Activated CD4-positive, alpha-beta T cell treated with anti-CD3 and anti-CD28 coated beads, Interleukin-2, amount 50 U/mL, for 16 hours (primary cell): ENCODE measurements at regions not wholly inside any gene's neighbourhood (a gene's known extent, or its start where the extent isn't known, plus 50 kb on each side); places are given as distances from the start of the nearest gene placed in this dataset.

Experiments used
- DNase-seq: peaks from one replicate; pipeline ENCODE4 v3.0.0-alpha.2; 2020

DNA sequence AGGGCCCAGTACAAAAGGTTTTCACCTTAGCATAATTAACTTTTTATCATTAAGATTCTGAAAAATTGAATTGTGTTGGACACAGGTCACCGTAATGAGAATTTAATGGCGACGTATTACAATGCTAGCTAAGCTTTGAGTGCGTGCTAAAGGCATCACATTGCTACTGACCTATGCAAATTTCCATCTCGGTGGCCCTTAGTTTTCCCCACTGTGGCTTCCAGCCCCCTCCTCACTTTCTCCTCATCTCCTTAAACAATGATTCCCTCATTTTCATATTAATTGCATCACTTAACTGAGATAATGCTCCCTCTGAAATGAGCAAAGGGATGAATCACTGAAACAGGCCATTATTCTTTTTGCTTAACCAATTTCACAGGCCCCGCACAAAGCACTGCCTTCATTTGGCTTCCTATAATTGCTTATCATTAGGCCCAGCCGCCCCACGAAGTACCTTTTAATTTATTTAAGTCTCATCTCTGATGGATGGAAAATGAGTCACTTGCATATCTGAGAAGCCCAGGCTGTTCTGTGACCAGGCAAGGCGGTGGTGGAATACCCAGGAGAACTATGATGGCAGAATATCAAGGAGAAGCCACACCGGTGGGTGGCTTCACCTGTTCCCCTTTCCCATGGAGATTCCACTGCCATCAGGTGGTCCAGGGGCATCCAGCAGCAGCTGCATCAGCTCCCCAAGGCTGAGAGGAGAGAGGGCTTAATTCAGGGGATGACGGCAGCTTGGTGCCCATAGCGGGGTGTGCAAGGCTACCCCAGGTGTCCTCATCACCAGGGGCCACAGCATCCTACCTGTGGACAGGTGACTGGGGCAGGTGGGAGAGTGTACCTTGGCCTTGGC is 223.8 kb upstream of the BOD1L1 start:
- no peak for DNase-seq

- DNase-seq: no peak
Measured at GRCh38 chr4:13852411-13852810, 224.9 kb upstream of the BOD1L1 start.

- DNase-seq: no peak
Measured at GRCh38 chr4:13856387-13856786, 228.9 kb upstream of the BOD1L1 start.

GRCh38 chr4:13857397-13857796 is 229.9 kb upstream of the BOD1L1 start:
- DNase-seq: no peak

GRCh38 chr4:13857800-13858199 is 230.3 kb upstream of the BOD1L1 start:
- no peak for DNase-seq

- DNase-seq: no peak
Measured at GRCh38 chr4:13859423-13859822, 231.9 kb upstream of the BOD1L1 start.

DNA sequence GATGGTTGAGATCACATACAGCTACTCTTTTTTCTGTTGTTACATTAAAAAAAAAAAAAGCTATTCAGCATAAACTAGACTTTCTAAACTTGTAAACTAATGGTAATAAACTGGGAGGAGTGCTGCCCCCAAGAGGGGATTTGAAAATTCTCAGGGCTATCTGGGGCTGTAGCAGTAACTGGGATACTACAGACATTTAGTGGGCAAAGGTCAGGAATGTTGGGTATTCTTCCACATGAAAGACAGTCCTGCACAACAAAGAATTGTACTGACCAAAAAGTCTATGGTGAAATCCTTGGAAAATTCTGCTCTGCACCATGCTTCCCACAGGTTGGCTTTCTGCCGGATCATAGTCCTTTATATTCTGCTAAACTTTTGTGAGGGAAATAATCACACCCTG is 232.6 kb upstream of the BOD1L1 start:
- DNase-seq: no peak

DNA sequence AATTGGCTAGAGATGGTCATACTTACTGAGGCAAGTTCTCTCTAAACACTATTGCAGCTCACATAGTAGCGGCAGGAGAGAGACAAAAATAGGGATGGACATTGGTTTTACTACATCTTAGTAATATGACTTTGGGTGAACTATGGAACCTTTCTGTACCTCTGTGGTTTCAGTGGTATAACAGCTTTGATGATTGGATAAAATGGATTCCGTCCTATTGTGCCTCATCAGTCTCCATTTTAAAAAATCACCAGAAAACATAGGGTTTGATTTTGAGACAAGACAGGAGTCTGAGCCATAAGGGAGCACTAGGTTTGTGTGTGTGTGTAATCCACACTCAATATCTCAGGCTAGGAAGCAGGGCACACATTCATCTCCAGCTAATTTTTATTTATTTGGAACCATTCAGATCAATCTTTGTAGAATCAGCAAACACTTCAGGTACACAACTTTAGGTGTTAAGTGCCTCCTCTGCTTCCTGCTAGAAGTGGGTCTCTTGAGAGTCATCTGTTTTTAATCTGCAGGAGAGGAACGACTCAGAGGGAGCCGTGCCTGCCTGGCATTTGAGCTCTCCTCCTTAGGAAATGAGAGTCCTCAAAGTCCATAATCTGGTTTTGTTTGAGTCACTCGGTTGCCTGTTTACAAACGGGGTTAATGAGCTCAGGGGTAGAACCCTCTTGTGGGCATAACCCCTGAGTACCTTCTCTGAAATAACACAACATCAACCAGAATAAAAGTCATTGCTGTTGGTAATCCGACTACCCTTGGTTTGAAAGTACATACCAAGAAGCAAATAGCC is 238.5 kb upstream of the BOD1L1 start:
- DNase-seq: no peak

- no peak for DNase-seq
Measured at GRCh38 chr4:13866881-13867280, 239.4 kb upstream of the BOD1L1 start.

- no peak for DNase-seq
Measured at GRCh38 chr4:13872155-13872554, 244.6 kb upstream of the BOD1L1 start.

- no peak for DNase-seq
Measured at GRCh38 chr4:13872955-13873354, 245.4 kb upstream of the BOD1L1 start.

DNA sequence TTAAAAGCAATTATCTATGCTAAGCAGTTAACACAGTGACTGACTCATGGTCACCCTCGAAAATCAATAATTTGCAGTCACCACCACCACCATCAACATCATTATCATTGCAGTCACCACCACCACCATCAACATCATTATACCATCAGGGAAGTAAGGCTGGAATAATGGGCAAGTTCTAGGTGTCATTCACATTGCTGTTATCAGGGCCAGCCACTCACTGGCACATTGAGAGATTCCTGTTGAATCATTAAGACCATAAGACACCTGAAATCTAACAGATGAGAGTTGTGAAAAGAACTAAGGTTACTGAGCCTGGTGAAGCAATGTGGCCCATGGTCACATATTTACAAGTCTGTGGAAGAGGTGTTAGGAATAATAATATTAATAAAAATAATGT is 247.7 kb upstream of the BOD1L1 start:
- DNase-seq: no peak

- no peak for DNase-seq
Measured at GRCh38 chr4:13876131-13876530, 248.6 kb upstream of the BOD1L1 start.

GRCh38 chr4:13876940-13877339 is 249.4 kb upstream of the BOD1L1 start:
- DNase-seq: no peak

- no peak for DNase-seq
Measured at GRCh38 chr4:13877626-13878025, 250.1 kb upstream of the BOD1L1 start.

DNA sequence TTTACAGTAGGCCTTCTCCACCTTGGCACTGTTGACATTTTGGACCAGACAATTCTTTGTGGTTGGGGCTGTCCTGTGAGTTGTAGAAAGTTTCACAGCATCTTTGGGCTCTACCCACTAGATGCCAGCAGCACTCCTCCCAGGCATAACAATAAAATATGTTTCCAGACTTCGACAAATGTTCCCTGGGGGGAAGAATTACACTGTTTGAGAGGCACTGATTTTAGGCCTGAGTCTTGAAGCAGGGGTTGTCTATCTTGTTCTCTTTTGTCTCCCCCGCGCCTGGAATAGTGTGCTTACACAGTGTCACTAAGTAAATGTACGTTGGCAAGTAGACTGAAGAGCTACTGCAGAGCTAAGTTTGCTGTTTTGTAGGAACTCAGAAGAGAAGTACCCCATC is 254.4 kb upstream of the BOD1L1 start:
- no peak for DNase-seq

GRCh38 chr4:13887010-13887409 is 259.5 kb upstream of the BOD1L1 start:
- no peak for DNase-seq

GRCh38 chr4:13888112-13888511 is 260.6 kb upstream of the BOD1L1 start:
- DNase-seq: no peak

DNA sequence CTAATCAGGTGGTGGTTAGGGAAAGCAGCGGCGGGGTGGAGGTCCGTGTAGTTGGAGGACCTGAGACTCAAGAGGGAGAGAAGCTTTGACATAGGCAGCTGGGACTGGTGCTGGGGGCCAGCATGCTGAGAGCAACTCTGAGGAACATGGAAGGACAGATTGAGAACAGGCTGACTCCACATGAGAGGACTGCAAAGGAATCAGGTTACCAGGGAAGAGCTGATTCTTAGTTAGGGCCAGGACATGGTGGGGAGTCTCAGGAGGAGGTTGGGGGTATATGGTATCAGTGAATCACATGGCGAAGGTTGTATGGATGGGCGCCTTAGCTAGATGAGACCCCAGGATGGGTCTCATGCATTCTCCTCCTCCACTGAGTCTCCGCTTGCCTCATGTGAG is 264.0 kb upstream of the BOD1L1 start:
- no peak for DNase-seq

DNA sequence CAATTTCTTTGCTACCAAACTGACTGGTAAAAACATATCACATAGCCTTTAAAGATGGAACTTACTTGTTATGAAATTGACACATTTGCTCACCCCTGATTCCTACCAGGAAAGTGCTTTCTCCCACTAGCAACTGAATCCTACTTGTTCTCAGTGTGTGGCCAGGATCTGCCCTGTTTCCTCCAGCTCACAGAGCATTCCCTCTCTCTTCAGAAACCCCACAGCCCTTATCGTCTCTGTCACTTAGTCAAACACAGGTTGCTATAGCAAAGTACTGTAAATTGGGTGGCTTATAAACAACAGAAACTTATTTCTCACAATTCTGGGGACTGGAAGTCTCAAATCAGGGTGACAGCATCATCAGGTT is 265.2 kb upstream of the BOD1L1 start:
- DNase-seq: no peak

DNA sequence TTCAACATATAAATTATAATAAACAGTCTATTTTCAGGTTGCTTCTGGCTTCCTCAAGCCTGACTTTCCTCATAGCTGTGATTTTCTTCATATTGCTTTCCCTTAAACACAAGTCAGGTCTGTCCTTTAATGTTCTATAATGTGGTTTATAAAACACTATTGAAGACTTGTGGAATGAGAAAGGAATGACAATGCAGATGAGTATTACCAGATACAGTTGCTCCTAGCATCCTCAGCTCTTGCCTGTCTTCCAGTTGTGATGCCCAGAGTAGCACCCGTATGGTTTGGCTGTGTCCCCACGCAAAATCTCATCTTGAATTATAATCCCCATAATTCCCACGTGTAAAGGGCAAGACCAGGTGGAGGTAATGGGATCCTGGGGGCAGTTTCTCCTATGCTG is 265.7 kb upstream of the BOD1L1 start:
- no peak for DNase-seq

DNA sequence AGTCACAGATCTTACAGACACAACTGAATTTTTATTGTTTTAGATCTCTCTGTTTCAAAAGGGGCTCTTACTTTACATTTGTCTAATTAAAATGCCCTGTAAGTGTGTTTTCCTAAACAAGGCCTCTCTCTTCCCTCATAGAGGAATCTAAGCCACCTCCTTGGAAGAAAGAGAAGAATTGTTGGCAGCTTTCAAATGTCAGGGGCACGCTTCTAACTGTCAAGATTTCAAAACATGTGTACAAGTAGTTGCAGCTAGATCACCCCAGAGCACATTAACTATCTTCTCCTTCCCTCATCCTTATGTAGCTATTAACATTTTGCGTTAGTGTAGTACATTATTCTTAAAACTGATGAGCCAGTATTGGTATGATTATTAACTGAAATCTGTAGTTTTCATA is 266.5 kb upstream of the BOD1L1 start:
- no peak for DNase-seq

DNA sequence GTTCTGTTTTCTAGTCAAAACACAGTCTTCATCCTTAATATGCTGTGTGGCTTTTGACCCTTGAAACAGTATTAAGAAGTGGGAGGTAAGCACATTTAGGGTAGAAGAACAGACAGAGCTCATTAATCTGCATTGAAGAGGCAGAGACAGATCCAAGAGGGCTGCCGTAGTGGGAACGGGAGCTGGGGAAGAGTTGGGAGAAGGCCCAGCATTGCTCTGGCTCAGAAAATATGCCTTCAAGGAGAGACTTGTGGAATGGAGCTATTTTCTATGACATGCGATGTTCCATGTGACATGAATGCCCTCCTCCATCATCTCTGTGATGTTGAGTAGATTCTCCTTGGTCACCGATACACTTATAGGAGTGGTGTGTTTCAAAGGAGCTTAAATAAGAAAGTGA is 273.3 kb upstream of the BOD1L1 start:
- DNase-seq: no peak

- DNase-seq: no peak
Measured at GRCh38 chr4:13902146-13902545, 274.6 kb upstream of the BOD1L1 start.

DNA sequence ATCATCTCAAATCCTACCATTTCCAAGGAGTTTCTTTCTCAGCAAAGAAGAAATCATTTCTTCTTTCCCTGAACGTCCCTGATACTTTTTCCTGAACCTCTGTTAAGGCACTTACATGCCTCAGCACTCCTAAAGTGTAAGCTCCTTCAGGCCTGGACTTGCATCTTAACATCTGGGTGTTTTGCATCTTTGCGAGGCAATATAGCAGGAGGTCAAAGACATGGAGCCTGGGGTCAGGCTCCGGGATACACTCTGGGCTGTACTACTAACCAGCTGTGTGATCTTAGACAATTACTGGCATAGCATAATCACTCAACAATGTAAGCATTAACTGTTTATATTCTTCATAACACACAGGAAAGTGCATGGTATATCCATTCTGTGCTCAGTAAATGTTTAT is 275.5 kb upstream of the BOD1L1 start:
- DNase-seq: no peak
